ENCODE measurements at regions not wholly inside any gene's neighbourhood (a gene's known extent, or its start where the extent isn't known, plus 50 kb on each side); places are given as distances from the start of the nearest gene placed in this dataset.

GRCh38 chr4:13887010-13887409 lies 259.5 kb upstream of the BOD1L1 start:
- no peak overlapping the region for H3K27ac ChIP-seq

GRCh38 chr4:13888112-13888511 lies 260.6 kb upstream of the BOD1L1 start:
- no peak for DNase-seq (ENCODE audit: low read depth, low spot score)

More at GRCh38 chr4:13887010-13887409, 259.5 kb upstream of the BOD1L1 start:
- DNase-seq (ENCODE audit: low read depth, low spot score): no peak

GRCh38 chr4:13891544-13891939 lies 264.0 kb upstream of the BOD1L1 start:
- DNase-seq (ENCODE audit: low read depth, low spot score): no peak

More at GRCh38 chr4:13888112-13888511, 260.6 kb upstream of the BOD1L1 start:
- H3K27ac ChIP-seq: no peak overlapping the region

GRCh38 chr4:13892739-13893105 lies 265.2 kb upstream of the BOD1L1 start:
- DNase-seq (ENCODE audit: low read depth, low spot score): no peak
- H3K27ac ChIP-seq: peak overlapping the region; percentile 76

More at GRCh38 chr4:13891544-13891939, 264.0 kb upstream of the BOD1L1 start:
- H3K27ac ChIP-seq: peak overlapping the region; percentile 76

GRCh38 chr4:13893211-13893610 lies 265.7 kb upstream of the BOD1L1 start:
- DNase-seq (ENCODE audit: low read depth, low spot score): no peak
- peak overlapping the region; percentile 76 for H3K27ac ChIP-seq

GRCh38 chr4:13893987-13894386 lies 266.5 kb upstream of the BOD1L1 start:
- no peak for DNase-seq (ENCODE audit: low read depth, low spot score)
- no peak overlapping the region for H3K27ac ChIP-seq

GRCh38 chr4:13900780-13901179 lies 273.3 kb upstream of the BOD1L1 start:
- no peak for DNase-seq (ENCODE audit: low read depth, low spot score)
- no peak overlapping the region for H3K27ac ChIP-seq

- no peak for DNase-seq (ENCODE audit: low read depth, low spot score)
- peak overlapping the region; percentile 21 for H3K27ac ChIP-seq
Measured at GRCh38 chr4:13902146-13902545, 274.6 kb upstream of the BOD1L1 start.

- DNase-seq (ENCODE audit: low read depth, low spot score): no peak
- peak overlapping the region; percentile 21 for H3K27ac ChIP-seq
Measured at GRCh38 chr4:13903061-13903460, 275.5 kb upstream of the BOD1L1 start.

- DNase-seq (ENCODE audit: low read depth, low spot score): no peak
- H3K27ac ChIP-seq: no peak overlapping the region
Measured at GRCh38 chr4:13903901-13904300, 276.4 kb upstream of the BOD1L1 start.

GRCh38 chr4:13905543-13905942 lies 278.0 kb upstream of the BOD1L1 start:
- no peak for DNase-seq (ENCODE audit: low read depth, low spot score)
- H3K27ac ChIP-seq: no peak overlapping the region

- H3K27ac ChIP-seq: peak overlapping the region; percentile 59
- no peak for DNase-seq (ENCODE audit: low read depth, low spot score)
Measured at GRCh38 chr4:13906727-13907126, 279.2 kb upstream of the BOD1L1 start.

- peak; percentile 88 for DNase-seq (ENCODE audit: low read depth, low spot score)
- H3K27ac ChIP-seq: peak overlapping the region; percentile 59
Measured at GRCh38 chr4:13907255-13907751, 279.8 kb upstream of the BOD1L1 start.

GRCh38 chr4:13908455-13908854 lies 280.9 kb upstream of the BOD1L1 start:
- DNase-seq (ENCODE audit: low read depth, low spot score): no peak
- no peak overlapping the region for H3K27ac ChIP-seq

GRCh38 chr4:13910556-13910955 lies 283.0 kb upstream of the BOD1L1 start:
- H3K27ac ChIP-seq: no peak overlapping the region
- no peak for DNase-seq (ENCODE audit: low read depth, low spot score)

GRCh38 chr4:13911256-13911655 lies 283.7 kb upstream of the BOD1L1 start:
- H3K27ac ChIP-seq: no peak overlapping the region
- DNase-seq (ENCODE audit: low read depth, low spot score): no peak

GRCh38 chr4:13912436-13912925 lies 285.0 kb upstream of the BOD1L1 start:
- H3K27ac ChIP-seq: no peak overlapping the region
- no peak for DNase-seq (ENCODE audit: low read depth, low spot score)

GRCh38 chr4:13912966-13913365 lies 285.4 kb upstream of the BOD1L1 start:
- no peak overlapping the region for H3K27ac ChIP-seq
- no peak for DNase-seq (ENCODE audit: low read depth, low spot score)

- H3K27ac ChIP-seq: no peak overlapping the region
- no peak for DNase-seq (ENCODE audit: low read depth, low spot score)
Measured at GRCh38 chr4:13917015-13917414, 289.5 kb upstream of the BOD1L1 start.

GRCh38 chr4:13918110-13918509 lies 290.6 kb upstream of the BOD1L1 start:
- DNase-seq (ENCODE audit: low read depth, low spot score): peak; percentile 77
- peak overlapping the region; percentile 29 for H3K27ac ChIP-seq

- no peak for DNase-seq (ENCODE audit: low read depth, low spot score)
- peak overlapping the region; percentile 29 for H3K27ac ChIP-seq
Measured at GRCh38 chr4:13918991-13919441, 291.5 kb upstream of the BOD1L1 start.

GRCh38 chr4:13920111-13920875 lies 292.8 kb upstream of the BOD1L1 start:
- peak; percentile 78 for DNase-seq (ENCODE audit: low read depth, low spot score)
- peak overlapping the region; percentile 95 for H3K27ac ChIP-seq

All from epithelial cell of prostate (primary cell).